Fibroblast of lung (primary cell): ENCODE measurements at regions not wholly inside any gene's neighbourhood (a gene's known extent, or its start where the extent isn't known, plus 50 kb on each side); places are given as distances from the start of the nearest gene placed in this dataset.

Experiments
- DNase-seq, 2 donors: peaks; one replicate each; pipeline versions ENCODE4 v3.0.0 to v3.0.0-alpha.2; 2010; ENCODE audit warnings: low read depth in 2 of 2
- H2AFZ ChIP-seq: 2 replicates; pipeline ENCODE4 v1.5.1; 2012; ENCODE audit warnings: low read length, control low read depth, inconsistent platforms
- H3K27ac ChIP-seq: 2 replicates; pipeline ENCODE4 v1.5.1; 2011; ENCODE audit warnings: low read length, control low read depth; ENCODE audit not compliant: insufficient read depth
- H3K27me3 ChIP-seq: 2 replicates; pipeline ENCODE4 v1.5.1; 2011; ENCODE audit warnings: mild to moderate bottlenecking, low read length; ENCODE audit not compliant: control insufficient read depth, insufficient read depth
- H3K36me3 ChIP-seq: 2 replicates; pipeline ENCODE4 v1.5.1; 2011; ENCODE audit warnings: low read length; ENCODE audit not compliant: control insufficient read depth, insufficient read depth
- H3K4me1 ChIP-seq: 2 replicates; pipeline ENCODE4 v1.5.1; 2011; ENCODE audit warnings: low read length; ENCODE audit not compliant: control insufficient read depth, insufficient read depth; ENCODE audit errors: extremely low read depth
- H3K4me2 ChIP-seq: 2 replicates; pipeline ENCODE4 v1.5.1; 2011; ENCODE audit warnings: low read length, control low read depth; ENCODE audit not compliant: insufficient read depth; ENCODE audit errors: extremely low read depth
- H3K4me3 ChIP-seq, 4 experiments: fragments of 200-600 bp in 1 of 4; sonication (generic) in 1 of 4; replicated peaks in 1 of 4; 2 replicates each; pipeline ENCODE4 v1.5.1; 2011 to 2016; ENCODE audit warnings: low read length in 4 of 4, low read depth in 3 of 4, mild to moderate bottlenecking in 3 of 4, control low read depth in 2 of 4, inconsistent platforms in 1 of 4, mixed read lengths in 1 of 4; ENCODE audit not compliant: insufficient read depth in 1 of 4; ENCODE audit errors: control extremely low read depth in 1 of 4
- H3K79me2 ChIP-seq: 2 replicates; pipeline ENCODE4 v1.5.1; 2012; ENCODE audit warnings: mild to moderate bottlenecking, low read length, inconsistent platforms; ENCODE audit not compliant: control insufficient read depth, insufficient read depth
- H3K9ac ChIP-seq: 2 replicates; pipeline ENCODE4 v1.5.1; 2011; ENCODE audit warnings: mild to moderate bottlenecking, low read length, control low read depth; ENCODE audit not compliant: insufficient read depth
- H3K9me3 ChIP-seq: 2 replicates; pipeline ENCODE4 v1.5.1; 2012; ENCODE audit warnings: low read depth, low read length; ENCODE audit not compliant: control insufficient read depth, insufficient read depth
- H4K20me1 ChIP-seq: 2 replicates; pipeline ENCODE4 v1.5.1; 2011; ENCODE audit warnings: low read length; ENCODE audit not compliant: control insufficient read depth, insufficient read depth; ENCODE audit errors: extremely low read depth
- EZH2 ChIP-seq: IDR thresholded peaks from 2 replicates; pipeline ENCODE4 v1.5.1; 2012; ENCODE audit warnings: low read length, control low read depth, mild to moderate bottlenecking; ENCODE audit errors: missing control alignments
- TF ChIP-seq, protein P1 (sequence below), 2 donors: IDR thresholded peaks in 1 of 2; conservative IDR thresholded peaks in 1 of 2; 1 replicate in 1 of 2; 2 replicates in 1 of 2; pipeline ENCODE4 v1.5.1; 2011 to 2012; ENCODE audit warnings: low read length in 2 of 2, control low read depth in 1 of 2, inconsistent platforms in 1 of 2, low read depth in 1 of 2, mild to moderate bottlenecking in 1 of 2

DNA sequence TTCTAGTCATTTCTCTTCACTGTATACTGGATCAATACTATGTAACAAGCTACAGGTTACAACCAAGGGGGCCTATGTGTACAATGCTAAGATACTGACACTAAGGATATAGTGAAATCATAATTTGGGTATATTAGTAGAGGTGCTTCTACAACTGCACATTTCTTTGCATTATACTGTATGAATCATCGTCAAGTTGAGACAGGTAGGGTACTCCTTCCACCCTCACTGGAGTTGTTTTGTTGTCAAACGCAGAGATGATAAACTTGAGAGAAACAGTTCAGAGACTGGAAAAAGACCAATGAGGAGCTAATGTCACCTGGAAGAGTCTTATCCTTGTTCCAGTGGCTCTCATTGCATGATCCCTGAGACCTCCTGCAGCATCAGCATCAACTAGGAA lies 208.2 kb upstream of the PRPS1L1 start:
- H4K20me1 ChIP-seq = no peaks in the 10 kb centered on the region
- no peaks in the 10 kb centered on the region for H3K79me2 ChIP-seq
- H3K27me3 ChIP-seq = no peaks in the 10 kb centered on the region
- DNase-seq = no peak
- H3K9ac ChIP-seq = no peak overlapping the region
- H3K4me3 ChIP-seq = no peak overlapping the region
- TF ChIP-seq, protein P1, sequence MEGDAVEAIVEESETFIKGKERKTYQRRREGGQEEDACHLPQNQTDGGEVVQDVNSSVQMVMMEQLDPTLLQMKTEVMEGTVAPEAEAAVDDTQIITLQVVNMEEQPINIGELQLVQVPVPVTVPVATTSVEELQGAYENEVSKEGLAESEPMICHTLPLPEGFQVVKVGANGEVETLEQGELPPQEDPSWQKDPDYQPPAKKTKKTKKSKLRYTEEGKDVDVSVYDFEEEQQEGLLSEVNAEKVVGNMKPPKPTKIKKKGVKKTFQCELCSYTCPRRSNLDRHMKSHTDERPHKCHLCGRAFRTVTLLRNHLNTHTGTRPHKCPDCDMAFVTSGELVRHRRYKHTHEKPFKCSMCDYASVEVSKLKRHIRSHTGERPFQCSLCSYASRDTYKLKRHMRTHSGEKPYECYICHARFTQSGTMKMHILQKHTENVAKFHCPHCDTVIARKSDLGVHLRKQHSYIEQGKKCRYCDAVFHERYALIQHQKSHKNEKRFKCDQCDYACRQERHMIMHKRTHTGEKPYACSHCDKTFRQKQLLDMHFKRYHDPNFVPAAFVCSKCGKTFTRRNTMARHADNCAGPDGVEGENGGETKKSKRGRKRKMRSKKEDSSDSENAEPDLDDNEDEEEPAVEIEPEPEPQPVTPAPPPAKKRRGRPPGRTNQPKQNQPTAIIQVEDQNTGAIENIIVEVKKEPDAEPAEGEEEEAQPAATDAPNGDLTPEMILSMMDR (conservative IDR thresholded peaks at IDR 0.05 in 1 of 2, IDR thresholded peaks at IDR 0.05 in 1 of 2; ENCODE audit: low read depth in 1 of 2, low read length in 2 of 2) = no peak
- no peak for TF ChIP-seq EZH2
- no peak overlapping the region for H3K4me2 ChIP-seq
- no peaks in the 10 kb centered on the region for H3K9me3 ChIP-seq
- H3K27ac ChIP-seq = no peak overlapping the region
- H3K36me3 ChIP-seq = no peaks in the 10 kb centered on the region
- no peaks in the 10 kb centered on the region for H3K4me1 ChIP-seq
- H2AFZ ChIP-seq = no peak overlapping the region

DNA sequence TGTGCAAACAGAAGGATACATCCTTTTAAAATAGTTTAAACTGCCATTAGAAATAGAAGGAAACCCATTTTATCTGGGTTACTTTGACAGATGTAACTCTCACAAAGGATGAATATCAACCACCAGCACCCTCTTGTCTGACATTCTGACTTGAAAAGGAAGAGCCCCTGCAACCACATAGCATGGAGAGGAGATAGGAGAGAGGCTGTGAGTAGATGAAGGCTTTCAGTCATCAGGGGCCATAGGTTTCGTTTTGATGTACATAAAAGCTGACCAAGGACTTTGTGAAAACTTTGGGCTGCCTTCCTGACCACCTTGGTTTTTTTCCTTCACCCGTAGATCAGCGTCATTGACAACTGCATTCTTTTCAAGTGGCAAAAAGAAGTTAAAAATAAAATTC lies 211.6 kb upstream of the PRPS1L1 start:
- Histone ChIP-seq H3K9ac (no peak overlapping the region), H3K79me2 (no peaks in the 10 kb centered on the region), H2AFZ (no peak overlapping the region), H4K20me1 (no peaks in the 10 kb centered on the region), H3K4me2 (no peak overlapping the region), H3K27ac (no peak overlapping the region), H3K9me3 (no peaks in the 10 kb centered on the region), H3K4me1 (no peaks in the 10 kb centered on the region), H3K27me3 (no peaks in the 10 kb centered on the region), H3K4me3 (no peak overlapping the region), H3K36me3 (no peaks in the 10 kb centered on the region)
- no peak for DNase-seq
- no peak for TF ChIP-seq EZH2
- TF ChIP-seq, protein P1 (conservative IDR thresholded peaks at IDR 0.05 in 1 of 2, IDR thresholded peaks at IDR 0.05 in 1 of 2; ENCODE audit: low read depth in 1 of 2, low read length in 2 of 2) = no peak

DNA sequence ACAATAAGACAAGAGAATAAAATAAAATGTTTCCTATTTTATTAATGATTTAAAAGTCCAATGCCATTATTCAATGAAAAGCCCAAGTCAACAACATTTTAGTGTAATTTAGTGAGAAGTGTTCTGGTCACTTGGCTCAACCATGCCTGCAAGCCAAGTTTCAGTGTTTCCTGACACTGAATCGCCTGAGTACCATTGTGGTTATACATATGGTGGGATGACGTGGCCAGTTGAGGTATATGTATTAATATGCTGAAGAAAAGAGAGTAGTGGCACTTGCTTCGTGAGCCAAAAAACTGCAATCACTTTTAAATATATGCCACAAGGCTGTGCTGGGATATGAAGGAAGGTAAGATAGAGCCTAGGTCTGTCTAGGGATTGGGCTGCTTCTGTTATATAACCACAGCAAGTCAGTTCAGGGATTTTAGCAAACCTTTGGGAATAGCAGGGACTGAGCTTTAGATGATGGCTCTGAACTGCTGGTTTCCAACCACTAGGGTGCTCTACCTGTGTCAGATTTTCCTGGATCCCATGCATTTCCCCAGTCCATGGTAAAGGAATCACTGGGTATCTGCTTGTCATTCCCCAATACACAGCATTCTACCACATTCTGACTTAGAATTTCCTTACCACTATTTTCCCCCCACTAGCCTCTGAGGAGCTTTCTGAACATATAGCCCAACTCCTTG lies 214.0 kb upstream of the PRPS1L1 start:
- H3K4me3 ChIP-seq = no peak overlapping the region
- no peaks in the 10 kb centered on the region for H3K9me3 ChIP-seq
- no peak overlapping the region for H3K4me2 ChIP-seq
- H3K4me1 ChIP-seq = no peaks in the 10 kb centered on the region
- H3K27ac ChIP-seq = no peak overlapping the region
- no peaks in the 10 kb centered on the region for H3K27me3 ChIP-seq
- H3K79me2 ChIP-seq = no peaks in the 10 kb centered on the region
- H2AFZ ChIP-seq = no peak overlapping the region
- H4K20me1 ChIP-seq = no peaks in the 10 kb centered on the region
- no peak for TF ChIP-seq EZH2
- TF ChIP-seq, protein P1 (conservative IDR thresholded peaks at IDR 0.05 in 1 of 2, IDR thresholded peaks at IDR 0.05 in 1 of 2; ENCODE audit: low read depth in 1 of 2, low read length in 2 of 2) = no peak
- no peak for DNase-seq
- H3K9ac ChIP-seq = no peak overlapping the region
- H3K36me3 ChIP-seq = no peaks in the 10 kb centered on the region
